Endothelial cell of umbilical vein (primary cell): ENCODE measurements at regions not wholly inside any gene's neighbourhood (a gene's known extent, or its start where the extent isn't known, plus 50 kb on each side); places are given as distances from the start of the nearest gene placed in this dataset.

Source experiments
- BruUV-seq: library from RNA; stranded (reverse); fragments of 400-500 nt; replicated peaks from 2 replicates; lab custom pipeline; 2021; lab: Mats Ljungman, UMichigan
- CTCF ChIA-PET: fragments of 300-600, 350-600 bp; sonication (Branson Sonifier 250); formaldehyde crosslinking; loops from one replicate; lab custom pipeline; 2021; ENCODE audit warnings: antibody characterized with exemption, inconsistent platforms; lab: Charles Lee
- POLR2A ChIA-PET: fragments of 300-600, 350-600 bp; sonication (Branson Sonifier 250); formaldehyde crosslinking; loops from one replicate; lab custom pipeline; 2021; ENCODE audit warnings: antibody characterized with exemption, inconsistent platforms; lab: Charles Lee
- DNase-seq: peaks from one replicate; pipeline ENCODE4 v3.0.0-alpha.2; 2011; ENCODE audit warnings: low read depth, low spot score
- FAIRE-seq: peaks from 2 replicates; lab custom pipeline; 2011; peaks lifted over from hg19 to GRCh38; lab: Jason Lieb, UNC
- H2AFZ ChIP-seq: 2 replicates; pipeline ENCODE4 v1.6.0; 2012; ENCODE audit warnings: low read depth, low read length, control low read depth, inconsistent platforms
- H3K27ac ChIP-seq: 2 replicates; pipeline ENCODE4 v1.5.1; 2011; ENCODE audit warnings: low read depth, mild to moderate bottlenecking, control low read depth, low read length, moderate library complexity; ENCODE audit not compliant: insufficient read depth
- H3K27me3 ChIP-seq, 2 experiments: 2 replicates each; pipeline versions ENCODE4 v1.6.0 to v1.6.1; 2011; ENCODE audit warnings: low read length in 2 of 2, mixed read lengths in 1 of 2; ENCODE audit not compliant: control insufficient read depth in 2 of 2, insufficient read depth in 2 of 2
- H3K36me3 ChIP-seq, 2 experiments: 2 replicates in 1 of 2; 3 replicates in 1 of 2; pipeline ENCODE4 v1.5.1; 2011; ENCODE audit warnings: low read length in 2 of 2, mild to moderate bottlenecking in 1 of 2, moderate library complexity in 1 of 2; ENCODE audit not compliant: control insufficient read depth in 2 of 2, insufficient read depth in 2 of 2; ENCODE audit errors: extremely low read depth in 1 of 2
- H3K4me1 ChIP-seq: 3 replicates; pipeline ENCODE4 v1.5.1; 2011; ENCODE audit warnings: mild to moderate bottlenecking, low read length; ENCODE audit not compliant: control insufficient read depth, insufficient read depth; ENCODE audit errors: extremely low read depth
- H3K4me2 ChIP-seq: 2 replicates; pipeline ENCODE4 v1.6.1; 2011; ENCODE audit warnings: low read length, control low read depth, mixed read lengths; ENCODE audit not compliant: insufficient read depth
- H3K4me3 ChIP-seq, 3 experiments: fragments of 200-600 bp in 1 of 3; sonication (generic), shearing (Covaris generic) in 1 of 3; replicated peaks in 1 of 3; 2 replicates each; pipeline ENCODE4 v1.5.1; 2011 to 2016; ENCODE audit warnings: control low read depth in 3 of 3, low read length in 3 of 3, mild to moderate bottlenecking in 2 of 3, inconsistent platforms in 1 of 3, low read depth in 1 of 3, moderate library complexity in 1 of 3; ENCODE audit not compliant: insufficient read depth in 1 of 3
- H3K79me2 ChIP-seq: 2 replicates; pipeline ENCODE4 v1.6.0; 2012; ENCODE audit warnings: low read length, inconsistent platforms; ENCODE audit not compliant: control insufficient read depth, insufficient read depth
- H3K9ac ChIP-seq: replicated peaks from 2 replicates; pipeline ENCODE3; 2011; ENCODE audit warnings: low read length, control low read depth; ENCODE audit not compliant: insufficient read depth; ENCODE audit errors: extremely low read depth
- H3K9me1 ChIP-seq: replicated peaks from 3 replicates; pipeline ENCODE4 v1.6.0; 2011; ENCODE audit warnings: mild to moderate bottlenecking, low read length; ENCODE audit not compliant: control insufficient read depth, insufficient read depth; ENCODE audit errors: extremely low read depth
- H3K9me3 ChIP-seq: replicated peaks from 2 replicates; pipeline ENCODE4 v1.5.1; 2012; ENCODE audit warnings: low read length, inconsistent platforms; ENCODE audit not compliant: control insufficient read depth, insufficient read depth
- H4K20me1 ChIP-seq: replicated peaks from 2 replicates; pipeline ENCODE3; 2011; ENCODE audit warnings: mild to moderate bottlenecking, low read length; ENCODE audit not compliant: control insufficient read depth, insufficient read depth; ENCODE audit errors: extremely low read depth
- EZH2 ChIP-seq: IDR thresholded peaks from 2 replicates; pipeline ENCODE4 v1.6.1; 2012; ENCODE audit warnings: borderline replicate concordance, low read depth, mild to moderate bottlenecking, moderate library complexity, low read length, inconsistent platforms; ENCODE audit not compliant: severe bottlenecking
- FOS ChIP-seq: IDR thresholded peaks from 2 replicates; pipeline ENCODE4 v1.6.1; 2011; ENCODE audit warnings: mild to moderate bottlenecking, low read length, moderate library complexity, borderline replicate concordance; ENCODE audit not compliant: insufficient read depth
- GATA2 ChIP-seq: IDR thresholded peaks from 2 replicates; pipeline ENCODE4 v1.7.0; 2011; ENCODE audit warnings: low read depth, mild to moderate bottlenecking, moderate library complexity, mixed read lengths, low read length; ENCODE audit not compliant: insufficient read length, insufficient read depth
- JUN ChIP-seq: IDR thresholded peaks from 2 replicates; pipeline ENCODE4 v1.6.1; 2011; ENCODE audit warnings: borderline replicate concordance, low read depth; ENCODE audit not compliant: insufficient read length, insufficient read depth
- MAX ChIP-seq: IDR thresholded peaks from 2 replicates; pipeline ENCODE4 v1.6.1; 2011; ENCODE audit not compliant: insufficient read depth, insufficient read length
- MYC ChIP-seq: IDR thresholded peaks from one replicate; pipeline ENCODE4 v1.6.1; 2011; ENCODE audit warnings: mild to moderate bottlenecking, low read depth, low read length
- POLR2A ChIP-seq: IDR thresholded peaks from 2 replicates; pipeline ENCODE4 v1.6.1; 2012; ENCODE audit warnings: low read depth, mild to moderate bottlenecking, control low read depth, low read length
- POLR2AphosphoS5 ChIP-seq: IDR thresholded peaks from 2 replicates; pipeline ENCODE4 v1.6.1; 2012; ENCODE audit warnings: low read depth, mild to moderate bottlenecking, control low read depth, low read length, moderate library complexity; ENCODE audit not compliant: insufficient read depth
- dilution Hi-C: fragments of 300-500 bp; cut with MboI; formaldehyde crosslinking; loops from one replicate; pipeline ENCODE4 v1.15.0; 2019; ENCODE audit warnings: low sequenced_read_pairs; ENCODE audit not compliant: extremely low pct_ligation_motif_present
- intact Hi-C: fragments of 100-400 bp; cut with micrococcal nuclease; formaldehyde crosslinking; loops from one replicate; pipeline ENCODE4 v1.10.0; 2022
- TF ChIP-seq, protein P1 (sequence below), 2 donors: IDR thresholded peaks; 1 replicate in 1 of 2; 2 replicates in 1 of 2; pipeline ENCODE4 v1.5.1; 2011; ENCODE audit warnings: low read length in 2 of 2, mild to moderate bottlenecking in 2 of 2, moderate library complexity in 2 of 2, control low read depth in 1 of 2, inconsistent platforms in 1 of 2, low read depth in 1 of 2; ENCODE audit not compliant: insufficient read depth in 1 of 2; ENCODE audit errors: extremely low read depth in 1 of 2

DNA sequence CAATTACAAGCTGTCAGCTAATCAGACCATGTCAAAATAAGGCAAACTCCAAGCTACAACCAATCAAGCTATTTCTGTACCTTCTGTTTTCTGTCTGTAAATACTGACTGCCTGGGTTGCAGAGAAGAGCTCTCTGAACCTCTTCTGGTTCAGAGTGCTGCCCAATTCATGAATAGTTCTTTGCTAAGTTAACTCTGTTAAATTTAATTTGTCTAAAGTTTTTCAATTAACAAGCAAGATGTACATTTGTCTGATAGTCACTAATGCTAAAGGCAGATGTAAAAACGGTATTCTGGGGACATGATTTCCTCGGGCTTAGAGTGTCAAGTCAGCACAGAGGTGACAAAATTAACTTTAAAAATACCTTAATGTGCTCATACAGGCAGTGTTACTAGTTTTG is 408.3 kb upstream of the CLINT1 start:
- Histone ChIP-seq H2AFZ (no peak overlapping the region), H3K27ac (no peak overlapping the region), H3K4me1 (no peaks in the 10 kb centered on the region), H3K36me3 (no peaks in the 10 kb centered on the region), H3K27me3 (no peaks in the 10 kb centered on the region), H3K79me2 (no peaks in the 10 kb centered on the region), H3K9ac (no peak overlapping the region), H3K9me1 (no peaks in the 10 kb centered on the region), H3K4me3 (no peak overlapping the region), H4K20me1 (no peaks in the 10 kb centered on the region), H3K4me2 (no peak overlapping the region), H3K9me3 (no peaks in the 10 kb centered on the region)
- CTCF ChIA-PET: no interaction called here
- BruUV-seq: no TSS peak
- intact Hi-C loops: no loop called here
- no peak for TF ChIP-seq FOS
- no peak for TF ChIP-seq MYC
- TF ChIP-seq POLR2A: no peak
- TF ChIP-seq, protein P1, sequence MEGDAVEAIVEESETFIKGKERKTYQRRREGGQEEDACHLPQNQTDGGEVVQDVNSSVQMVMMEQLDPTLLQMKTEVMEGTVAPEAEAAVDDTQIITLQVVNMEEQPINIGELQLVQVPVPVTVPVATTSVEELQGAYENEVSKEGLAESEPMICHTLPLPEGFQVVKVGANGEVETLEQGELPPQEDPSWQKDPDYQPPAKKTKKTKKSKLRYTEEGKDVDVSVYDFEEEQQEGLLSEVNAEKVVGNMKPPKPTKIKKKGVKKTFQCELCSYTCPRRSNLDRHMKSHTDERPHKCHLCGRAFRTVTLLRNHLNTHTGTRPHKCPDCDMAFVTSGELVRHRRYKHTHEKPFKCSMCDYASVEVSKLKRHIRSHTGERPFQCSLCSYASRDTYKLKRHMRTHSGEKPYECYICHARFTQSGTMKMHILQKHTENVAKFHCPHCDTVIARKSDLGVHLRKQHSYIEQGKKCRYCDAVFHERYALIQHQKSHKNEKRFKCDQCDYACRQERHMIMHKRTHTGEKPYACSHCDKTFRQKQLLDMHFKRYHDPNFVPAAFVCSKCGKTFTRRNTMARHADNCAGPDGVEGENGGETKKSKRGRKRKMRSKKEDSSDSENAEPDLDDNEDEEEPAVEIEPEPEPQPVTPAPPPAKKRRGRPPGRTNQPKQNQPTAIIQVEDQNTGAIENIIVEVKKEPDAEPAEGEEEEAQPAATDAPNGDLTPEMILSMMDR (IDR thresholded peaks at IDR 0.05; ENCODE audit: extremely low read depth in 1 of 2, insufficient read depth in 1 of 2, low read depth in 1 of 2, low read length in 2 of 2): no peak
- TF ChIP-seq JUN: no peak
- TF ChIP-seq EZH2: no peak
- no peak for TF ChIP-seq MAX
- TF ChIP-seq GATA2: no peak
- no peak for TF ChIP-seq POLR2AphosphoS5
- FAIRE-seq: no peak
- POLR2A ChIA-PET: no interaction called here
- dilution Hi-C loops: no loop called here
- DNase-seq: no peak
